Neural progenitor cell (in vitro differentiated cells): ENCODE measurements at regions not wholly inside any gene's neighbourhood (a gene's known extent, or its start where the extent isn't known, plus 50 kb on each side); places are given as distances from the start of the nearest gene placed in this dataset.

Source experiments
- EZH2phosphoT487 ChIP-seq: fragments of 200-600 bp; sonication (generic); IDR thresholded peaks from 2 replicates; pipeline ENCODE4 v1.6.1; 2017; ENCODE audit warnings: antibody characterized with exemption
- TF ChIP-seq, protein P1 (sequence below): fragments of 200-600 bp; sonication (generic); IDR thresholded peaks from 2 replicates; pipeline ENCODE4 v1.5.1; 2017; ENCODE audit warnings: antibody characterized with exemption, mild to moderate bottlenecking

DNA sequence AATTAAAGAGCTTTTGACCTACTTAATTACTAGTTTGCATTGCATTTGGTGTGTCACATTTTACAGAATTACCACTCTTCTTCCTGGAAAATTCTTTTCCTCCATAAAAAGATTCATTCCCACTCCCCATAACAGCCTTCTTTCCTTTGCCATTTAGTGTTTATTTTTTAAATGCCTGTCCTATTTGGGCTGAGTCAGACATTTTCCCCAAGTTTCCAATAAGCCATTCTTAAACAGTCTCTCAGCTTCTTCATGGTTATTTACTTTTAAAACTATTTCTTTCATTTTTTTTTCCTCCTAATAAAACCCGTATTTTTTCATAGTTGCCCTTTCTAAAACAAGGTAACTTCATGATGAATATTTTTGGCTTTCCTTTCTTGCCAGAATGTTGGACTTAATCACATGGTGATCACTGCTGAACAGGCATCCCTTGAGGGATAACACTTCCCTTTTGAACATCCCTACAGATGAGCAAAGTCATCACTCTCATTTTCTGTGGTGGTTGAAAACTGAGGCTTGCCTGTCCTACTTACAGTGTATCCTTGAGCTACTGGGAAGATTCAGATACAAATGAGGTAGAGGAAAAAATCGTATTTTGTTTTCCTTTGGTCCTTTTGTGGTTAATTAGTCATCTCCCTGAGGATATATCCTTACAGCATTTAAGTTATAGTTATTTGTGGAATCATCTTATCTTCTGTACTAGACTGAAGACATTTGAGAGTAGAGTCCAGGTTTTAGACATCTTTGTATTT is 520.5 kb upstream of the NR3C2 start:
- TF ChIP-seq, protein P1, sequence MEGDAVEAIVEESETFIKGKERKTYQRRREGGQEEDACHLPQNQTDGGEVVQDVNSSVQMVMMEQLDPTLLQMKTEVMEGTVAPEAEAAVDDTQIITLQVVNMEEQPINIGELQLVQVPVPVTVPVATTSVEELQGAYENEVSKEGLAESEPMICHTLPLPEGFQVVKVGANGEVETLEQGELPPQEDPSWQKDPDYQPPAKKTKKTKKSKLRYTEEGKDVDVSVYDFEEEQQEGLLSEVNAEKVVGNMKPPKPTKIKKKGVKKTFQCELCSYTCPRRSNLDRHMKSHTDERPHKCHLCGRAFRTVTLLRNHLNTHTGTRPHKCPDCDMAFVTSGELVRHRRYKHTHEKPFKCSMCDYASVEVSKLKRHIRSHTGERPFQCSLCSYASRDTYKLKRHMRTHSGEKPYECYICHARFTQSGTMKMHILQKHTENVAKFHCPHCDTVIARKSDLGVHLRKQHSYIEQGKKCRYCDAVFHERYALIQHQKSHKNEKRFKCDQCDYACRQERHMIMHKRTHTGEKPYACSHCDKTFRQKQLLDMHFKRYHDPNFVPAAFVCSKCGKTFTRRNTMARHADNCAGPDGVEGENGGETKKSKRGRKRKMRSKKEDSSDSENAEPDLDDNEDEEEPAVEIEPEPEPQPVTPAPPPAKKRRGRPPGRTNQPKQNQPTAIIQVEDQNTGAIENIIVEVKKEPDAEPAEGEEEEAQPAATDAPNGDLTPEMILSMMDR: no peak
- TF ChIP-seq EZH2phosphoT487: no peak
